ENCODE measurements at regions not wholly inside any gene's neighbourhood (a gene's known extent, or its start where the extent isn't known, plus 50 kb on each side); places are given as distances from the start of the nearest gene placed in this dataset.

- peaks cover 8% of the 10 kb centered on the region for H3K27me3 ChIP-seq (ENCODE audit: control insufficient read depth, insufficient read depth, low read length)
- 76% methylated on average over 11 of the region's 15 CpGs for WGBS (ENCODE audit: insufficient coverage)
- H3K27ac ChIP-seq (ENCODE audit: low read depth, low read length) = no peak overlapping the region
- H3K4me3 ChIP-seq (ENCODE audit: low read depth, low read length) = no peak overlapping the region
- no peak for DNase-seq (ENCODE audit: low read depth in 4 of 6, low spot score in 6 of 6)
- peaks cover 21% of the 10 kb centered on the region for H3K4me1 ChIP-seq (ENCODE audit: control insufficient read depth, insufficient read depth, low read length)
- H3K36me3 ChIP-seq (ENCODE audit: control insufficient read depth, insufficient read depth, low read length) = peaks cover 5% of the 10 kb centered on the region
- H3K9me3 ChIP-seq (ENCODE audit: control insufficient read depth, insufficient read depth, low read length) = no peaks in the 10 kb centered on the region
Measured at GRCh38 chr7:1317646-1318045, 85.0 kb downstream of the UNCX start.

- WGBS (ENCODE audit: insufficient coverage) = 91% methylated on average over 16 of the region's 16 CpGs
- peaks cover 8% of the 10 kb centered on the region for H3K27me3 ChIP-seq (ENCODE audit: control insufficient read depth, insufficient read depth, low read length)
Measured at GRCh38 chr7:1318051-1318450, 85.4 kb downstream of the UNCX start.

GRCh38 chr7:1318661-1319060 lies 86.0 kb downstream of the UNCX start:
- DNase-seq (ENCODE audit: low read depth in 4 of 6, low spot score in 6 of 6) = no peak
- H3K4me3 ChIP-seq (ENCODE audit: low read depth, low read length) = no peak overlapping the region
- peaks cover 5% of the 10 kb centered on the region for H3K36me3 ChIP-seq (ENCODE audit: control insufficient read depth, insufficient read depth, low read length)
- no peaks in the 10 kb centered on the region for H3K9me3 ChIP-seq (ENCODE audit: control insufficient read depth, insufficient read depth, low read length)
- H3K4me1 ChIP-seq (ENCODE audit: control insufficient read depth, insufficient read depth, low read length) = peaks cover 31% of the 10 kb centered on the region
- H3K27ac ChIP-seq (ENCODE audit: low read depth, low read length) = no peak overlapping the region
- 83% methylated on average over 14 of the region's 18 CpGs for WGBS (ENCODE audit: insufficient coverage)
- H3K27me3 ChIP-seq (ENCODE audit: control insufficient read depth, insufficient read depth, low read length) = peaks cover 8% of the 10 kb centered on the region

More at GRCh38 chr7:1318051-1318450, 85.4 kb downstream of the UNCX start:
- H3K4me1 ChIP-seq (ENCODE audit: control insufficient read depth, insufficient read depth, low read length) = peaks cover 25% of the 10 kb centered on the region
- no peaks in the 10 kb centered on the region for H3K9me3 ChIP-seq (ENCODE audit: control insufficient read depth, insufficient read depth, low read length)
- DNase-seq (ENCODE audit: low read depth in 4 of 6, low spot score in 6 of 6) = no peak
- H3K27ac ChIP-seq (ENCODE audit: low read depth, low read length) = no peak overlapping the region
- no peak overlapping the region for H3K4me3 ChIP-seq (ENCODE audit: low read depth, low read length)
- peaks cover 5% of the 10 kb centered on the region for H3K36me3 ChIP-seq (ENCODE audit: control insufficient read depth, insufficient read depth, low read length)

- no peak overlapping the region for H3K4me3 ChIP-seq (ENCODE audit: low read depth, low read length)
- H3K9me3 ChIP-seq (ENCODE audit: control insufficient read depth, insufficient read depth, low read length) = no peaks in the 10 kb centered on the region
- peaks cover 6% of the 10 kb centered on the region for H3K27me3 ChIP-seq (ENCODE audit: control insufficient read depth, insufficient read depth, low read length)
- DNase-seq (ENCODE audit: low read depth in 4 of 6, low spot score in 6 of 6) = no peak
- no peak overlapping the region for H3K27ac ChIP-seq (ENCODE audit: low read depth, low read length)
- H3K36me3 ChIP-seq (ENCODE audit: control insufficient read depth, insufficient read depth, low read length) = peaks cover 8% of the 10 kb centered on the region
- H3K4me1 ChIP-seq (ENCODE audit: control insufficient read depth, insufficient read depth, low read length) = peaks cover 37% of the 10 kb centered on the region
- WGBS (ENCODE audit: insufficient coverage) = 81% methylated on average over 15 of the region's 17 CpGs
Measured at GRCh38 chr7:1320616-1321240, 88.1 kb downstream of the UNCX start.

GRCh38 chr7:1321411-1322239 lies 89.0 kb downstream of the UNCX start:
- Histone ChIP-seq H3K9me3 (ENCODE audit: control insufficient read depth, insufficient read depth, low read length) (no peaks in the 10 kb centered on the region), H3K27me3 (ENCODE audit: control insufficient read depth, insufficient read depth, low read length) (peaks cover 6% of the 10 kb centered on the region), H3K4me3 (ENCODE audit: low read depth, low read length) (no peak overlapping the region), H3K4me1 (ENCODE audit: control insufficient read depth, insufficient read depth, low read length) (peaks cover 37% of the 10 kb centered on the region), H3K27ac (ENCODE audit: low read depth, low read length) (no peak overlapping the region), H3K36me3 (ENCODE audit: control insufficient read depth, insufficient read depth, low read length) (peaks cover 8% of the 10 kb centered on the region)
- no peak for DNase-seq (ENCODE audit: low read depth in 4 of 6, low spot score in 6 of 6)
- WGBS (ENCODE audit: insufficient coverage) = 69% methylated on average over 28 of the region's 39 CpGs

GRCh38 chr7:1322240-1323110 lies 89.8 kb downstream of the UNCX start:
- no peak overlapping the region for H3K27ac ChIP-seq (ENCODE audit: low read depth, low read length)
- peaks cover 37% of the 10 kb centered on the region for H3K4me1 ChIP-seq (ENCODE audit: control insufficient read depth, insufficient read depth, low read length)
- WGBS (ENCODE audit: insufficient coverage) = 59% methylated on average over 34 of the region's 35 CpGs
- peaks cover 8% of the 10 kb centered on the region for H3K36me3 ChIP-seq (ENCODE audit: control insufficient read depth, insufficient read depth, low read length)
- H3K4me3 ChIP-seq (ENCODE audit: low read depth, low read length) = no peak overlapping the region
- DNase-seq (ENCODE audit: low read depth in 4 of 6, low spot score in 6 of 6) = no peak
- peaks cover 6% of the 10 kb centered on the region for H3K27me3 ChIP-seq (ENCODE audit: control insufficient read depth, insufficient read depth, low read length)
- no peaks in the 10 kb centered on the region for H3K9me3 ChIP-seq (ENCODE audit: control insufficient read depth, insufficient read depth, low read length)

GRCh38 chr7:1323178-1324027 lies 90.7 kb downstream of the UNCX start:
- H3K4me1 ChIP-seq (ENCODE audit: control insufficient read depth, insufficient read depth, low read length) = peaks cover 37% of the 10 kb centered on the region
- H3K36me3 ChIP-seq (ENCODE audit: control insufficient read depth, insufficient read depth, low read length) = peaks cover 8% of the 10 kb centered on the region
- H3K27me3 ChIP-seq (ENCODE audit: control insufficient read depth, insufficient read depth, low read length) = peaks cover 6% of the 10 kb centered on the region
- WGBS (ENCODE audit: insufficient coverage) = 30% methylated on average over 49 of the region's 63 CpGs
- no peak overlapping the region for H3K4me3 ChIP-seq (ENCODE audit: low read depth, low read length)
- peak overlapping the region; percentile 25 for H3K27ac ChIP-seq (ENCODE audit: low read depth, low read length)
- H3K9me3 ChIP-seq (ENCODE audit: control insufficient read depth, insufficient read depth, low read length) = no peaks in the 10 kb centered on the region
- peak in 4 of 6 donors; percentile 17 to 77 (median 56) for DNase-seq (ENCODE audit: low read depth in 4 of 6, low spot score in 6 of 6)

- Histone ChIP-seq H3K27ac (ENCODE audit: low read depth, low read length) (no peak overlapping the region), H3K27me3 (ENCODE audit: control insufficient read depth, insufficient read depth, low read length) (peaks cover 6% of the 10 kb centered on the region), H3K4me1 (ENCODE audit: control insufficient read depth, insufficient read depth, low read length) (peaks cover 37% of the 10 kb centered on the region), H3K4me3 (ENCODE audit: low read depth, low read length) (no peak overlapping the region), H3K9me3 (ENCODE audit: control insufficient read depth, insufficient read depth, low read length) (no peaks in the 10 kb centered on the region), H3K36me3 (ENCODE audit: control insufficient read depth, insufficient read depth, low read length) (peaks cover 5% of the 10 kb centered on the region)
- WGBS (ENCODE audit: insufficient coverage) = 84% methylated on average over 30 of the region's 30 CpGs
- no peak for DNase-seq (ENCODE audit: low read depth in 4 of 6, low spot score in 6 of 6)
Measured at GRCh38 chr7:1324028-1324900, 91.6 kb downstream of the UNCX start.

All from spinal cord (tissue), 9 donors.